HG03139 (cell line): ENCODE measurements at regions not wholly inside any gene's neighbourhood (a gene's known extent, or its start where the extent isn't known, plus 50 kb on each side); places are given as distances from the start of the nearest gene placed in this dataset.

Experiments used
- ATAC-seq: cut with Tn5 transposase; IDR thresholded peaks from one replicate; pipeline ENCODE4 v1.9.1; 2021; ENCODE audit not compliant: unreplicated experiment

- ATAC-seq = no peak
Measured at GRCh38 chr21:35417762-35418161, 368.7 kb upstream of the RUNX1 start.

DNA sequence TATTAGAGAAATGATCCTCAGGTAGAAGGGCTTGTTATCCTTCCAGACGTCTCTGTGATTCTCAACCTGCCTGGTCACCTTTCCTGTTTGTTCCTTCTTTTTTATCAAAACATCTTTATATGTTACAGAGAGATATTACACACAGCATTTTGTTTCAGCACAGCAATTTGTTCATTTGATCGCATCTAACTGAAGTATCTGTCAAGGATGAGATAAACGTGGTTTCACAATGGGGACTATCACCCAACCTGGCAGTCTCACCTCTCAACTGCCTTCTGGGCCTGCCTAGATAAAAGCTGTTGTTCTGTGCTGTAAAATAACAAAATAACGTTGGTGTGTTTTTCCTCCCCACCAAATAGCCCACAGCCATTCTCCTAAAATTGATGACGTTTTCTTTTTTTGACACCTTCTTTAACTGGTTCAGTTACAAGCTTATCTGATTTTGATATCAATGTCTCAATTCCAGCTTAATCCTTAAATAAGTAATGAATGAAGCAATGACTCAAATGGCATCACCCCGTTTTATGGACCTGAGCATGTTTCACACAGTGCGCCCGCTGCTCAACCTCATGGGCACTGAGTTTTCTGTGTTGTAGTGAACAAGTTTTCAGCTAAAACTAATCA lies 367.9 kb upstream of the RUNX1 start:
- ATAC-seq = no peak

- ATAC-seq = no peak
Measured at GRCh38 chr21:35414507-35415139, 365.5 kb upstream of the RUNX1 start.

DNA sequence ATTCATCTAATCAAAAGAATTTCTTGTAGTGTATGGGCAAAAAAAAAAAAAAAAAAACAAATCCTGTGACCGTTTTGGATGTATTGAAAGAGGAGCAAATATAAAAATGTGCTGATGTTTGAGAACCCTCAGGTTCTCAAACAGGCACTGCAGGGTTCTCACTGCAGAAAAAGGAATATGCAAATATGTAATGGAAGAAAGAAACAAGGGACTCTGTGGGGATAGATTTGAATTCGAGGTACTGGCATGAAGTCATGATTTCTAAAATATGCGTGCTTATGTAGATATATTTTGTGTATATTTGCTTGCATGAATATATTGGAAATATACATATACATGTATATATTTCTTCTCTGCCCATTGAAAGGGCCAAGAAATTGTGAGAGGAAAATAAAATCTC lies 365.0 kb upstream of the RUNX1 start:
- no peak for ATAC-seq

- ATAC-seq = no peak
Measured at GRCh38 chr21:35412231-35412630, 363.1 kb upstream of the RUNX1 start.

- no peak for ATAC-seq
Measured at GRCh38 chr21:35411434-35411833, 362.3 kb upstream of the RUNX1 start.

- ATAC-seq = no peak
Measured at GRCh38 chr21:35410656-35411055, 361.6 kb upstream of the RUNX1 start.

GRCh38 chr21:35410123-35410522 lies 361.0 kb upstream of the RUNX1 start:
- no peak for ATAC-seq

DNA sequence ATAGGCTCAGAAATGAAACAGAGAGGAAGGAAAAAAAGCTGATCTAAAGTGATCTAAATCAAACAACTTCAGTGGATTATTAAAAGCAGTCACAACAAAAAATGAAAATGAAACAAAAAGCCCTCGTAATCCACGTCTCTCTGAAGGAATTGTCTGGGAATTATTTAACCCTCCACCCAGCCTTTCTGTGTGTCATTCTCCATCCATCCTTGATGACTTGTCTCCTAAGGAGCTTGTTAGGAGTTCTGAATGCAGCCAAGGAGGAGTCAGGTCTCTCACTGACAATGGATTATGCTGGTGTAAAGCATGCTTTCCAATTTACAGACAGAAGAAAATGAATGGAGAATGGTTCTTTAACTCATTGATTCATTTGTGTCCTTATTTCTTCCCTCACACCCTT lies 359.3 kb upstream of the RUNX1 start:
- ATAC-seq = no peak

DNA sequence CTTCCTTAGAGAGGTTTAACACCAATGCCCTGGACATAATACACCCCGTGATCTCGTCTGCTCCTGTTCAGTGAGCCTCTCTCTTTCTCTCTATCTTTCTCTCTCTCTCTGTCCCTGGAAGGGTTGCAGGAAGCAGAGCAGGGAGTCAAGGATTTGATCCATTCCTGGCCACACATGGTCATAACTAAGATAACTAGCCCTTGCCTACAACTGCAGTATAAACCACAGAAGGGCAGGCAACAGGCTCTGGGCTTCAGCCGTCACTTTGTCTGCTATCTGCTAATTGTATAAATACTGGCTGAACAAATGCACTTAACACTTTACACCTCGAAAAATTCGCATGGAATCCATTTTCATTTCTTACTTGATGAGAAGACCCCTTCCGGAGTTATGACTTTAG lies 357.5 kb upstream of the RUNX1 start:
- no peak for ATAC-seq

GRCh38 chr21:35405981-35406380 lies 356.9 kb upstream of the RUNX1 start:
- ATAC-seq = no peak

DNA sequence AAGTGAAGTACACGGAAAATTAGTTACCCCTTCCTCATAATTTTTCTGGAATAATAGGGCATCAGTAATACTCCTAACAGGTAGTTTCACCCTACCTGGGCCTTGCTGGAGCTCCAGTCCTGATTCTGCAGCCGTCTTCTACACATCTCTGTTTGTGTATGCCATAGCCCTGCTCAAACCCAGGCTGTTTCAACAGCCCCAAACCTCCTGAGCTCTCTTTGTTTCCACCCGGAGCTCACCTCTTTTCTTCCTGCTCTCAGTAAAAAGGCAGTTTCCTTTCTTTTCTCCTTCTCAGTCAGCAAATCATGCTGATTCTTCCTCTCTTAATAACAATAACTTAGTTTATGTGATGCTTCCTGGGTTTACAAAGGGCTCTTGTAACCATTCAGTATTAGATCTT lies 355.1 kb upstream of the RUNX1 start:
- no peak for ATAC-seq

- ATAC-seq = no peak
Measured at GRCh38 chr21:35402061-35402460, 353.0 kb upstream of the RUNX1 start.

GRCh38 chr21:35401476-35401875 lies 352.4 kb upstream of the RUNX1 start:
- no peak for ATAC-seq

- no peak for ATAC-seq
Measured at GRCh38 chr21:35400233-35400939, 351.3 kb upstream of the RUNX1 start.

- no peak for ATAC-seq
Measured at GRCh38 chr21:35399706-35400105, 350.6 kb upstream of the RUNX1 start.

DNA sequence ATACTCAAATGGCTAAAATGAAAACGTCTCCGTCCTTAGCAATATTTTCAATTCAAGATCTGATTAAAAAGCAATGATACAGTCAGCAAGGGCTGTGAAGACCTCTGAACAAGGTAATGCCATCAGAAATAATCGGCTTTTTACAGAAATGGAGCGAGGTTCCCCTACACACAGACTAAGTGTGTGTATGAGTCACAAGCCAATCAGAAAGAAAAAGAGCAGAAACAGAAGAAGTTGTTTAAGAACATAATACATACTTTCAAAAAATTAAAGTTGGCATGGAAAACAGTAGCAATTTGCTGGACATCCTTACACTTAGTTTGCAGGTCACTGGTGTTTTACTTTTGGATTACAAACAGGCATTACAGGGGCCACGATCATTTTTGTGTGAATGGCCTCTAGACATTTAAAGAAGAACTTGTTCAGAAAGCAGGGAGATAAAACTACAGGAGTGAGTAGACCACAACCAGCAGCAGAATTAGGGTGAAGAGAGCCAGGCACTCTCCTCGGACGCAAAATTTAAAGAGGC lies 350.0 kb upstream of the RUNX1 start:
- ATAC-seq = no peak

- no peak for ATAC-seq
Measured at GRCh38 chr21:35398346-35398982, 349.4 kb upstream of the RUNX1 start.

DNA sequence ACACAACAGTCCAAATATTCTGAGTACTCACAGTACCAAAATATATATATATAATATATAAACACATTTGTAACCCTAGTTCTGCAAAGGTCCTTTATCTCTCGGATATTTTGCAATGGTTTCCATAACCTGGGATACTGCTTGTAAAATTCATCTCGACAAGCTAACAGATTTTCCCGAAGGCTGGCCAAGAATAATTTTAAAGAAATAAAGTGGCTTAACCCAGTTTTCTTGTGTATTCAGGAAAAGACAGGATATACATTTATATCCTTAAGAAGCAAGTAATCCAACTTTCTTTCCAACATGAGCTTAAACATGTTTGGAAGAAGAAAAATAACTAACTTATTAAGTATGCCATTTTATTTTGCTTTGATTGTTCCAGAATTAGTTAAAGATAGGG lies 348.7 kb upstream of the RUNX1 start:
- no peak for ATAC-seq

DNA sequence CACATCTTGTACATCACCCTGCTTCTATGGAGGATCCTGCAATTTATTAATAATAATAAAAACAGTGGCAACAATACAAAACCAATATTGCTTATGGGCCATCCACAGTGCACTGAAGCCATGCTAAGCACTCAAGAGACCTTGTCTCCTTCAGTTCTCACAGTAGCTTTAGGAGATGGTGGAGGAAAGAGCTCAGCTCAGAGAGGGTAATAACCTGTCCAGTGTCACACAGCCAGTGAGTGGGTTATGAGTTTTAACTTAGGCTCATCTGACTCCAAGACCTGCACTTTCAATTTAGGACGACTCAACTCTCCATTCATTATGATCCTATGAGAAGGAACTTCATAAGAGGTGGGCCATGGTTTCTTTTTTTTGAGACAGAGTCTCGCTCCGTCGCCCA lies 347.6 kb upstream of the RUNX1 start:
- ATAC-seq = no peak

GRCh38 chr21:35395728-35396127 lies 346.6 kb upstream of the RUNX1 start:
- no peak for ATAC-seq
